WTC11 (cell line): ENCODE measurements at regions not wholly inside any gene's neighbourhood (a gene's known extent, or its start where the extent isn't known, plus 50 kb on each side); places are given as distances from the start of the nearest gene placed in this dataset.

Source experiments
- ATAC-seq: fragments of 200-7000 bp; cut with Tn5 transposase; 2 replicates; pipeline ENCODE4 v1.10.0; 2021; ENCODE audit warnings: mild to moderate bottlenecking, moderate library complexity
- CTCF ChIA-PET: fragments of 300-600 bp; sonication (Branson Sonifier 250); formaldehyde crosslinking; loops from one replicate; lab custom pipeline; 2021; ENCODE audit warnings: antibody characterized with exemption; lab: Charles Lee
- POLR2A ChIA-PET: fragments of 350-600 bp; sonication (Branson Sonifier 250); formaldehyde crosslinking; loops from one replicate; lab custom pipeline; 2021; ENCODE audit warnings: antibody characterized with exemption; lab: Charles Lee
- DNase-seq: peaks from one replicate; pipeline ENCODE4 v3.0.0; 2021; ENCODE audit warnings: low spot score
- H3K27ac Mint-ChIP-seq: 2 replicates; pipeline ENCODE4 v1.8.0; 2021; ENCODE audit warnings: mixed read lengths
- H3K27me3 Mint-ChIP-seq: 2 replicates; pipeline ENCODE4 v1.8.0; 2021; ENCODE audit warnings: low read depth, mild to moderate bottlenecking, moderate library complexity, mixed read lengths
- H3K36me3 Mint-ChIP-seq: 2 replicates; pipeline ENCODE4 v1.8.0; 2021; ENCODE audit warnings: mixed read lengths
- H3K4me1 Mint-ChIP-seq: 2 replicates; pipeline ENCODE4 v1.8.0; 2022; ENCODE audit warnings: mixed read lengths
- H3K4me3 Mint-ChIP-seq: 2 replicates; pipeline ENCODE4 v1.8.0; 2021; ENCODE audit warnings: mild to moderate bottlenecking, moderate library complexity, mixed read lengths
- H3K9me3 Mint-ChIP-seq: 2 replicates; pipeline ENCODE4 v1.8.0; 2021; ENCODE audit warnings: mixed read lengths
- CBFB ChIP-seq: sonication (generic); formaldehyde crosslinking; IDR thresholded peaks from 2 replicates; pipeline ENCODE4 v1.8.1; 2022; ENCODE audit warnings: mild to moderate bottlenecking, low read depth, missing genetic modification reagents
- ETV6 ChIP-seq: sonication (generic); formaldehyde crosslinking; IDR thresholded peaks from 2 replicates; pipeline ENCODE4 v1.8.1; 2022; ENCODE audit warnings: mild to moderate bottlenecking, missing genetic modification reagents
- FOXP1 ChIP-seq: sonication (generic); formaldehyde crosslinking; IDR thresholded peaks from 2 replicates; pipeline ENCODE4 v1.8.0; 2022; ENCODE audit warnings: missing genetic modification reagents, mild to moderate bottlenecking, moderate library complexity, borderline replicate concordance
- GTF2I ChIP-seq: fragments of 250-450 bp; sonication (Bioruptor Pico); conservative IDR thresholded peaks from 2 replicates; pipeline ENCODE4 v1.4.0; 2021; ENCODE audit warnings: mild to moderate bottlenecking
- HMGA2 ChIP-seq: fragments of 250-450 bp; sonication (Bioruptor Pico); IDR thresholded peaks from 2 replicates; pipeline ENCODE4 v1.4.0; 2021; ENCODE audit warnings: mild to moderate bottlenecking, moderate library complexity
- JAZF1 ChIP-seq: fragments of 250-450 bp; sonication (Bioruptor Pico); IDR thresholded peaks from 2 replicates; pipeline ENCODE4 v1.9.0; 2021; ENCODE audit warnings: moderate library complexity, mild to moderate bottlenecking, inconsistent platforms
- MXD4 ChIP-seq: fragments of 250-450 bp; sonication (Bioruptor Pico); IDR thresholded peaks from 2 replicates; pipeline ENCODE4 v1.8.0; 2021; ENCODE audit warnings: mild to moderate bottlenecking, moderate library complexity, borderline replicate concordance
- MYBL2 ChIP-seq: sonication (generic); formaldehyde crosslinking; IDR thresholded peaks from 2 replicates; pipeline ENCODE4 v1.8.1; 2023; ENCODE audit warnings: mild to moderate bottlenecking, moderate library complexity, missing genetic modification reagents
- NFE2L1 ChIP-seq: sonication (generic); formaldehyde crosslinking; IDR thresholded peaks from 2 replicates; pipeline ENCODE4 v1.8.1; 2023; ENCODE audit warnings: missing genetic modification reagents
- NR1H2 ChIP-seq: sonication (generic); formaldehyde crosslinking; IDR thresholded peaks from 2 replicates; pipeline ENCODE4 v1.9.0; 2021; ENCODE audit warnings: mild to moderate bottlenecking, moderate library complexity, missing genetic modification reagents
- NR3C1 ChIP-seq: sonication (generic); formaldehyde crosslinking; conservative IDR thresholded peaks from 2 replicates; pipeline ENCODE4 v1.8.1; 2023; ENCODE audit warnings: low read depth, mild to moderate bottlenecking, missing genetic modification reagents
- SMAD3 ChIP-seq: sonication (generic); formaldehyde crosslinking; IDR thresholded peaks from 2 replicates; pipeline ENCODE4 v1.8.0; 2022; ENCODE audit warnings: missing genetic modification reagents, mild to moderate bottlenecking, borderline replicate concordance
- TEAD1 ChIP-seq: sonication (generic); formaldehyde crosslinking; IDR thresholded peaks from 2 replicates; pipeline ENCODE4 v1.8.0; 2022; ENCODE audit warnings: mild to moderate bottlenecking, missing genetic modification reagents
- ZNF317 ChIP-seq: sonication (generic); formaldehyde crosslinking; IDR thresholded peaks from 2 replicates; pipeline ENCODE4 v1.8.1; 2023; ENCODE audit warnings: low read depth, mild to moderate bottlenecking, moderate library complexity, missing genetic modification reagents, borderline replicate concordance
- ZNF396 ChIP-seq: fragments of 250-450 bp; sonication (Bioruptor Pico); IDR thresholded peaks from 2 replicates; pipeline ENCODE4 v1.8.0; 2021; ENCODE audit warnings: mild to moderate bottlenecking, moderate library complexity, borderline replicate concordance
- ZNF416 ChIP-seq: fragments of 250-450 bp; sonication (Bioruptor Pico); IDR thresholded peaks from 2 replicates; pipeline ENCODE4 v1.9.0; 2021; ENCODE audit warnings: mild to moderate bottlenecking, inconsistent platforms
- ZNF423 ChIP-seq: fragments of 250-450 bp; sonication (Bioruptor Pico); IDR thresholded peaks from 2 replicates; pipeline ENCODE4 v2.1.2; 2022; ENCODE audit warnings: mild to moderate bottlenecking, moderate library complexity
- TF ChIP-seq, protein P1 (sequence below): sonication (generic); formaldehyde crosslinking; IDR thresholded peaks from 2 replicates; pipeline ENCODE4 v1.8.0; 2023; ENCODE audit warnings: missing genetic modification reagents
- TF ChIP-seq, protein P2 (sequence below): sonication (generic); formaldehyde crosslinking; IDR thresholded peaks from 2 replicates; pipeline ENCODE4 v1.8.1; 2023; ENCODE audit warnings: mild to moderate bottlenecking, missing genetic modification reagents, moderate library complexity
- TF ChIP-seq, protein P3 (sequence below): sonication (generic); formaldehyde crosslinking; IDR thresholded peaks from 2 replicates; pipeline ENCODE4 v1.8.1; 2023; ENCODE audit warnings: mild to moderate bottlenecking, missing genetic modification reagents
- TF ChIP-seq, protein P4 (sequence below): sonication (generic); formaldehyde crosslinking; IDR thresholded peaks from 2 replicates; pipeline ENCODE4 v1.8.0; 2022; ENCODE audit warnings: mild to moderate bottlenecking, missing genetic modification reagents
- TF ChIP-seq, protein P5 (sequence below): fragments of 250-450 bp; sonication (Bioruptor Pico); IDR thresholded peaks from 2 replicates; pipeline ENCODE4 v1.8.0; 2021; ENCODE audit warnings: mild to moderate bottlenecking
- TF ChIP-seq, protein P6 (sequence below): sonication (generic); formaldehyde crosslinking; IDR thresholded peaks from 2 replicates; pipeline ENCODE4 v1.8.1; 2023; ENCODE audit warnings: mild to moderate bottlenecking, missing genetic modification reagents
- TF ChIP-seq, protein P7 (sequence below): fragments of 250-450 bp; sonication (Bioruptor Pico); conservative IDR thresholded peaks from 2 replicates; pipeline ENCODE4 v1.9.0; 2021; ENCODE audit warnings: mild to moderate bottlenecking

DNA sequence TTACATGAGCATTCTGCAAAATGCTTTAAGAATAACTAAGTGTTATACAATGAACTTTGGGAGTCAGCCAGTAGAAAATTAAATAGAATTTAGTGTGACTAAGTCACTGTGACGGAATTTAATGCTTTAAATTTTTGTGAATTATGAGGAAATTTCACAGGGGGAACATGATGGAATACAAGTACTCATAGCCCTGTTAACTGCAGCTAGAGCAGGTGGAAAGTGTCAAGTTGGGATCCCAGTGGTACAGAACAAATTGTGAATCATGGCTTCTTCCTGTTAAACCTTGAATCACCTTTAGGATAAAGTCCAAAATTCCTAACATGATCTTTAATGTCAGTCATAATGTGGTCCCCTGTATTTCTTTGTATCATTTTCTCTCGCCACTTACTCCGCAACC is 212.2 kb upstream of the CENPE start (continued):
- TF ChIP-seq ZNF396 (CRISPR knock-in tag) (no peak), ZNF317 (CRISPR knock-in tag) (no peak), NR3C1 (CRISPR knock-in tag) (no peak), CBFB (CRISPR knock-in tag) (no peak), HMGA2 (CRISPR knock-in tag) (no peak), ZNF423 (no peak), MYBL2 (no peak), MXD4 (CRISPR knock-in tag) (no peak), JAZF1 (no peak)

DNA sequence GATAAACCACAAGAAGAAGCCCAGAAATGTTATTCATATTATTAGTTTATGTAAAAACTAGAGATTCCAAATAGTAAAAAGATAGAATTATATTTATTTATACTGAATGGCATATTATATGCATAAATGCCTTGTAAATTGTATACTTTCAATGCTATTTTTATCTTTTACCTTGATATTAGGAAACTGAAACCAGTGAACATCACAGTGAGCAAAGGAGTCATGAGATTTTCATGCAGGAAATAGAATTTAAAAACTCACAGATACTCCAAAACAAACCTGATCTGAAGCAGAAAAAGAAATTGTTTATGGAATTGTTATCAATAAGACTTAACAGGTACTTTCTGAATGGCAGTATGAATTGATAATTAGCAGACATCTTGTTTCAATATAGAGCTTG is 207.3 kb upstream of the CENPE start:
- no peaks in the 10 kb centered on the region for H3K36me3 Mint-ChIP-seq
- TF ChIP-seq TEAD1 (no peak), ETV6 (CRISPR knock-in tag) (no peak), MXD4 (CRISPR knock-in tag) (no peak), NFE2L1 (CRISPR knock-in tag) (no peak), GTF2I (no peak)
- TF ChIP-seq, protein P1, sequence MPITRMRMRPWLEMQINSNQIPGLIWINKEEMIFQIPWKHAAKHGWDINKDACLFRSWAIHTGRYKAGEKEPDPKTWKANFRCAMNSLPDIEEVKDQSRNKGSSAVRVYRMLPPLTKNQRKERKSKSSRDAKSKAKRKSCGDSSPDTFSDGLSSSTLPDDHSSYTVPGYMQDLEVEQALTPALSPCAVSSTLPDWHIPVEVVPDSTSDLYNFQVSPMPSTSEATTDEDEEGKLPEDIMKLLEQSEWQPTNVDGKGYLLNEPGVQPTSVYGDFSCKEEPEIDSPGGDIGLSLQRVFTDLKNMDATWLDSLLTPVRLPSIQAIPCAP = no peak
- TF ChIP-seq, all 79 proteins: peak for 0
- CTCF ChIA-PET = no interaction called here
- Mint-ChIP-seq H3K27me3 (no peaks in the 10 kb centered on the region; the same call in 1 of the 2 replicates), H3K9me3 (no peaks in the 10 kb centered on the region), H3K27ac (no peak overlapping the region), H3K4me1 (peaks cover 4% of the 10 kb centered on the region), H3K4me3 (no peak overlapping the region)
- POLR2A ChIA-PET = no interaction called here
- DNase-seq = no peak
- no peak for ATAC-seq

DNA sequence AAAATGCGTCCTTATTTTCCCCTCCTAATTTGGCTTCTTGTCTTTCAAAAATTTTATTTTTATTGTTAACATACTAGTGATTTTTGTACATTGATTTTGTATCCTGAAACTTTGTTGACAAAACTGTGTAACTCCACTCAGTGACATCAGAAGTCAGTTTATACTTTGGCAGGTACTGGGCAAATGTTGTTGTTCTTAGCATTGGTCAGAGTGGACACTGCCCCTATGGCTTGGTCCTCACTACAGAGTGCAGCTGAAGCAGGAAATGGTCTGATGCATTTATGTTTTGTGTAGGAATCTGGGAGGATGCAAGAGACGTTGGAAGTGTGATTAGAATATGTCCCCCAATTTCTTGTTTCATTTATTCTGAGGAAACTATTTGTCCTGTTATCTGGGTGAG is 205.5 kb upstream of the CENPE start:
- no peak overlapping the region for H3K4me3 Mint-ChIP-seq
- peaks cover 14% of the 10 kb centered on the region for H3K4me1 Mint-ChIP-seq
- TF ChIP-seq, protein P2, sequence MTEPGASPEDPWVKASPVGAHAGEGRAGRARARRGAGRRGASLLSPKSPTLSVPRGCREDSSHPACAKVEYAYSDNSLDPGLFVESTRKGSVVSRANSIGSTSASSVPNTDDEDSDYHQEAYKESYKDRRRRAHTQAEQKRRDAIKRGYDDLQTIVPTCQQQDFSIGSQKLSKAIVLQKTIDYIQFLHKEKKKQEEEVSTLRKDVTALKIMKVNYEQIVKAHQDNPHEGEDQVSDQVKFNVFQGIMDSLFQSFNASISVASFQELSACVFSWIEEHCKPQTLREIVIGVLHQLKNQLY = no peak
- TF ChIP-seq JAZF1 = no peak

DNA sequence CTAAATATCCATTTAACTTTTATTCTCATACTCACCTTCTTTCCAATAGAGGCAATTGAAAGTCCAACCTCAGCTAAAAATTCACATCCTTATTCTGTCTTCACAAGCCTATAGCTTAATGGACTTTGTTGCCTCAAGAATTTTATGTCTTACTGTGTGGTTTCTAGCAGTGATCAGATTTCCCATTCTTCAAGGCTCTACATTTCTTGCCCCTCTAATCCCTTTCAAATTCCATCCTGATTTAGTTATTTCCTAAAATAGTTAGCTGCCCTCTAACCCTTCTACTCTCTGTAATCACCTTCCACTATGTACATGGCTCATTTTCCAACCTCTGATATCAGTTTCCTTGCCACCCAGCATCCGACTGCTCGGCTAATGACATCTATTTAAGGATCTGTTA is 204.1 kb upstream of the CENPE start:
- peaks cover 14% of the 10 kb centered on the region for H3K4me1 Mint-ChIP-seq
- ChIA-PET CTCF (no interaction called here), POLR2A (no interaction called here)
- DNase-seq (no peak), ATAC-seq (no peak)
- no peaks in the 10 kb centered on the region for H3K27me3 Mint-ChIP-seq
- no peaks in the 10 kb centered on the region for H3K9me3 Mint-ChIP-seq
- no peak overlapping the region for H3K4me3 Mint-ChIP-seq
- no peak overlapping the region for H3K27ac Mint-ChIP-seq
- no peaks in the 10 kb centered on the region for H3K36me3 Mint-ChIP-seq
- TF ChIP-seq, protein P3, sequence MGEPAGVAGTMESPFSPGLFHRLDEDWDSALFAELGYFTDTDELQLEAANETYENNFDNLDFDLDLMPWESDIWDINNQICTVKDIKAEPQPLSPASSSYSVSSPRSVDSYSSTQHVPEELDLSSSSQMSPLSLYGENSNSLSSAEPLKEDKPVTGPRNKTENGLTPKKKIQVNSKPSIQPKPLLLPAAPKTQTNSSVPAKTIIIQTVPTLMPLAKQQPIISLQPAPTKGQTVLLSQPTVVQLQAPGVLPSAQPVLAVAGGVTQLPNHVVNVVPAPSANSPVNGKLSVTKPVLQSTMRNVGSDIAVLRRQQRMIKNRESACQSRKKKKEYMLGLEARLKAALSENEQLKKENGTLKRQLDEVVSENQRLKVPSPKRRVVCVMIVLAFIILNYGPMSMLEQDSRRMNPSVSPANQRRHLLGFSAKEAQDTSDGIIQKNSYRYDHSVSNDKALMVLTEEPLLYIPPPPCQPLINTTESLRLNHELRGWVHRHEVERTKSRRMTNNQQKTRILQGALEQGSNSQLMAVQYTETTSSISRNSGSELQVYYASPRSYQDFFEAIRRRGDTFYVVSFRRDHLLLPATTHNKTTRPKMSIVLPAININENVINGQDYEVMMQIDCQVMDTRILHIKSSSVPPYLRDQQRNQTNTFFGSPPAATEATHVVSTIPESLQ = no peak
- TF ChIP-seq, protein P4, sequence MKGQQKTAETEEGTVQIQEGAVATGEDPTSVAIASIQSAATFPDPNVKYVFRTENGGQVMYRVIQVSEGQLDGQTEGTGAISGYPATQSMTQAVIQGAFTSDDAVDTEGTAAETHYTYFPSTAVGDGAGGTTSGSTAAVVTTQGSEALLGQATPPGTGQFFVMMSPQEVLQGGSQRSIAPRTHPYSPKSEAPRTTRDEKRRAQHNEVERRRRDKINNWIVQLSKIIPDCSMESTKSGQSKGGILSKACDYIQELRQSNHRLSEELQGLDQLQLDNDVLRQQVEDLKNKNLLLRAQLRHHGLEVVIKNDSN (CRISPR knock-in tag) = no peak
- TF ChIP-seq, protein P5, sequence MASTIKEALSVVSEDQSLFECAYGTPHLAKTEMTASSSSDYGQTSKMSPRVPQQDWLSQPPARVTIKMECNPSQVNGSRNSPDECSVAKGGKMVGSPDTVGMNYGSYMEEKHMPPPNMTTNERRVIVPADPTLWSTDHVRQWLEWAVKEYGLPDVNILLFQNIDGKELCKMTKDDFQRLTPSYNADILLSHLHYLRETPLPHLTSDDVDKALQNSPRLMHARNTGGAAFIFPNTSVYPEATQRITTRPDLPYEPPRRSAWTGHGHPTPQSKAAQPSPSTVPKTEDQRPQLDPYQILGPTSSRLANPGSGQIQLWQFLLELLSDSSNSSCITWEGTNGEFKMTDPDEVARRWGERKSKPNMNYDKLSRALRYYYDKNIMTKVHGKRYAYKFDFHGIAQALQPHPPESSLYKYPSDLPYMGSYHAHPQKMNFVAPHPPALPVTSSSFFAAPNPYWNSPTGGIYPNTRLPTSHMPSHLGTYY = no peak
- no peak for TF ChIP-seq FOXP1 (CRISPR knock-in tag)
- no peak for TF ChIP-seq NR1H2 (CRISPR knock-in tag)
- TF ChIP-seq ZNF396 (CRISPR knock-in tag) = no peak
- TF ChIP-seq SMAD3 (CRISPR knock-in tag) = no peak
- no peak for TF ChIP-seq ZNF416 (CRISPR knock-in tag)
- TF ChIP-seq, protein P6, sequence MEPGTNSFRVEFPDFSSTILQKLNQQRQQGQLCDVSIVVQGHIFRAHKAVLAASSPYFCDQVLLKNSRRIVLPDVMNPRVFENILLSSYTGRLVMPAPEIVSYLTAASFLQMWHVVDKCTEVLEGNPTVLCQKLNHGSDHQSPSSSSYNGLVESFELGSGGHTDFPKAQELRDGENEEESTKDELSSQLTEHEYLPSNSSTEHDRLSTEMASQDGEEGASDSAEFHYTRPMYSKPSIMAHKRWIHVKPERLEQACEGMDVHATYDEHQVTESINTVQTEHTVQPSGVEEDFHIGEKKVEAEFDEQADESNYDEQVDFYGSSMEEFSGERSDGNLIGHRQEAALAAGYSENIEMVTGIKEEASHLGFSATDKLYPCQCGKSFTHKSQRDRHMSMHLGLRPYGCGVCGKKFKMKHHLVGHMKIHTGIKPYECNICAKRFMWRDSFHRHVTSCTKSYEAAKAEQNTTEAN (CRISPR knock-in tag) = no peak
- TF ChIP-seq, protein P7, sequence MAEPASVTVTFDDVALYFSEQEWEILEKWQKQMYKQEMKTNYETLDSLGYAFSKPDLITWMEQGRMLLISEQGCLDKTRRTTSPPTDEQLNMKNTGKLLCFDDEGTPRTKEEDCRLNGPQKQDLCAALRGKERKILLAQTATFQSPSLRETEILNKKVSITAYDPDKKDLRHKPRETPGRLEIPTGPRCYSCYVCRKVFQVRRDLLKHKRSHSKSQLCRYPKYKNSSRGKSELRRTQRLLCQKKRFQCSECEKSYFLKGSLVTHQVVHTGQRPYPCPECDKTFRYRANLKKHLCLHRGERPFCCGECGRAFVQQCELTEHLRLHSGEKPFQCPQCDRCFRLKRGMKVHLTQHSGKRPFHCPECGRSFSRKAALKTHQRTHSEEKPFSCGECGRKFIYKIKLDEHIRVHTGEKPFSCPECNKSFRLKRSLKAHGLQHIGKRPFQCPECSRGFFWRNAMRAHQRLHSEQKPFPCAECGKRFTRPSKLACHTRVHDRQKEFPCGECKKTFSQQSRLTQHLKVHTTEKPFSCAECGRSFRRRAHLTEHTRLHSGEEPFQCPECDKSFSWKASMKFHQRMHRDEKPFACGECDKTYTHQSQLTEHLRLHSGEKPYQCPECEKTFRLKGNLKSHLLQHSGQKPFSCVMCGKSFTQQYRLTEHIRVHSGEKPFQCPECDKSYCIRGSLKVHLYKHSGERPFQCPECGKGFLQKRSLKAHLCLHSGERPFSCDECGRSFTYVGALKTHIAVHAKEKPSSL (CRISPR knock-in tag) = no peak

More for the DNA sequence above, 205.5 kb upstream of the CENPE start:
- DNase-seq (no peak), ATAC-seq (no peak)
- Mint-ChIP-seq H3K27me3 (no peaks in the 10 kb centered on the region), H3K9me3 (no peaks in the 10 kb centered on the region), H3K27ac (no peak overlapping the region), H3K36me3 (no peaks in the 10 kb centered on the region)
- ChIA-PET CTCF (no interaction called here), POLR2A (no interaction called here)
